Fibroblast of lung (primary cell): ENCODE measurements at regions not wholly inside any gene's neighbourhood (a gene's known extent, or its start where the extent isn't known, plus 50 kb on each side); places are given as distances from the start of the nearest gene placed in this dataset.

Source experiments
- DNase-seq, 2 donors: peaks; one replicate each; pipeline versions ENCODE4 v3.0.0 to v3.0.0-alpha.2; 2010; ENCODE audit warnings: low read depth in 2 of 2
- H2AFZ ChIP-seq: 2 replicates; pipeline ENCODE4 v1.5.1; 2012; ENCODE audit warnings: low read length, control low read depth, inconsistent platforms
- H3K27ac ChIP-seq: 2 replicates; pipeline ENCODE4 v1.5.1; 2011; ENCODE audit warnings: low read length, control low read depth; ENCODE audit not compliant: insufficient read depth
- H3K27me3 ChIP-seq: 2 replicates; pipeline ENCODE4 v1.5.1; 2011; ENCODE audit warnings: mild to moderate bottlenecking, low read length; ENCODE audit not compliant: control insufficient read depth, insufficient read depth
- H3K36me3 ChIP-seq: 2 replicates; pipeline ENCODE4 v1.5.1; 2011; ENCODE audit warnings: low read length; ENCODE audit not compliant: control insufficient read depth, insufficient read depth
- H3K4me1 ChIP-seq: 2 replicates; pipeline ENCODE4 v1.5.1; 2011; ENCODE audit warnings: low read length; ENCODE audit not compliant: control insufficient read depth, insufficient read depth; ENCODE audit errors: extremely low read depth
- H3K4me2 ChIP-seq: 2 replicates; pipeline ENCODE4 v1.5.1; 2011; ENCODE audit warnings: low read length, control low read depth; ENCODE audit not compliant: insufficient read depth; ENCODE audit errors: extremely low read depth
- H3K4me3 ChIP-seq, 4 experiments: fragments of 200-600 bp in 1 of 4; sonication (generic) in 1 of 4; replicated peaks in 1 of 4; 2 replicates each; pipeline ENCODE4 v1.5.1; 2011 to 2016; ENCODE audit warnings: low read length in 4 of 4, low read depth in 3 of 4, mild to moderate bottlenecking in 3 of 4, control low read depth in 2 of 4, inconsistent platforms in 1 of 4, mixed read lengths in 1 of 4; ENCODE audit not compliant: insufficient read depth in 1 of 4; ENCODE audit errors: control extremely low read depth in 1 of 4
- H3K79me2 ChIP-seq: 2 replicates; pipeline ENCODE4 v1.5.1; 2012; ENCODE audit warnings: mild to moderate bottlenecking, low read length, inconsistent platforms; ENCODE audit not compliant: control insufficient read depth, insufficient read depth
- H3K9ac ChIP-seq: 2 replicates; pipeline ENCODE4 v1.5.1; 2011; ENCODE audit warnings: mild to moderate bottlenecking, low read length, control low read depth; ENCODE audit not compliant: insufficient read depth
- H3K9me3 ChIP-seq: 2 replicates; pipeline ENCODE4 v1.5.1; 2012; ENCODE audit warnings: low read depth, low read length; ENCODE audit not compliant: control insufficient read depth, insufficient read depth
- H4K20me1 ChIP-seq: 2 replicates; pipeline ENCODE4 v1.5.1; 2011; ENCODE audit warnings: low read length; ENCODE audit not compliant: control insufficient read depth, insufficient read depth; ENCODE audit errors: extremely low read depth
- CTCF ChIP-seq, 2 donors: IDR thresholded peaks in 1 of 2; conservative IDR thresholded peaks in 1 of 2; 1 replicate in 1 of 2; 2 replicates in 1 of 2; pipeline ENCODE4 v1.5.1; 2011 to 2012; ENCODE audit warnings: low read length in 2 of 2, control low read depth in 1 of 2, inconsistent platforms in 1 of 2, low read depth in 1 of 2, mild to moderate bottlenecking in 1 of 2
- EZH2 ChIP-seq: IDR thresholded peaks from 2 replicates; pipeline ENCODE4 v1.5.1; 2012; ENCODE audit warnings: low read length, control low read depth, mild to moderate bottlenecking; ENCODE audit errors: missing control alignments

GRCh38 chr11:13905137-13905781, 57.3 kb upstream of the SPON1 start:
- Histone ChIP-seq H4K20me1 (no peaks in the 10 kb centered on the region), H3K36me3 (no peaks in the 10 kb centered on the region), H3K4me2 (no peak overlapping the region), H3K9me3 (no peaks in the 10 kb centered on the region), H3K4me1 (no peaks in the 10 kb centered on the region), H3K27ac (no peak overlapping the region), H3K79me2 (no peaks in the 10 kb centered on the region), H2AFZ (no peak overlapping the region), H3K9ac (no peak overlapping the region), H3K4me3 (no peak overlapping the region), H3K27me3 (no peaks in the 10 kb centered on the region)
- TF ChIP-seq EZH2 (no peak), CTCF (conservative IDR thresholded peaks at IDR 0.05 in 1 of 2, IDR thresholded peaks at IDR 0.05 in 1 of 2; ENCODE audit: low read depth in 1 of 2, low read length in 2 of 2) (no peak)
- no peak for DNase-seq

GRCh38 chr11:13907678-13908077, 54.8 kb upstream of the SPON1 start:
- no peak for DNase-seq
- H3K9me3 ChIP-seq: no peaks in the 10 kb centered on the region
- H4K20me1 ChIP-seq: no peaks in the 10 kb centered on the region
- TF ChIP-seq CTCF (conservative IDR thresholded peaks at IDR 0.05 in 1 of 2, IDR thresholded peaks at IDR 0.05 in 1 of 2; ENCODE audit: low read depth in 1 of 2, low read length in 2 of 2): no peak
- no peak for TF ChIP-seq EZH2
- no peaks in the 10 kb centered on the region for H3K27me3 ChIP-seq
- no peak overlapping the region for H3K4me3 ChIP-seq
- H2AFZ ChIP-seq: no peak overlapping the region
- H3K9ac ChIP-seq: no peak overlapping the region
- no peak overlapping the region for H3K4me2 ChIP-seq
- no peaks in the 10 kb centered on the region for H3K4me1 ChIP-seq
- H3K79me2 ChIP-seq: no peaks in the 10 kb centered on the region
- H3K36me3 ChIP-seq: no peaks in the 10 kb centered on the region
- H3K27ac ChIP-seq: no peak overlapping the region

- H3K4me3 ChIP-seq: no peak overlapping the region
- no peak for TF ChIP-seq EZH2
- no peak for TF ChIP-seq CTCF (conservative IDR thresholded peaks at IDR 0.05 in 1 of 2, IDR thresholded peaks at IDR 0.05 in 1 of 2; ENCODE audit: low read depth in 1 of 2, low read length in 2 of 2)
- H3K27ac ChIP-seq: no peak overlapping the region
- no peaks in the 10 kb centered on the region for H3K9me3 ChIP-seq
- H3K27me3 ChIP-seq: no peaks in the 10 kb centered on the region
- H3K79me2 ChIP-seq: no peaks in the 10 kb centered on the region
- no peaks in the 10 kb centered on the region for H4K20me1 ChIP-seq
- no peak for DNase-seq
- H3K36me3 ChIP-seq: no peaks in the 10 kb centered on the region
- H3K9ac ChIP-seq: no peak overlapping the region
- no peak overlapping the region for H2AFZ ChIP-seq
- no peaks in the 10 kb centered on the region for H3K4me1 ChIP-seq
- no peak overlapping the region for H3K4me2 ChIP-seq
Measured at GRCh38 chr11:13908535-13908934, 54.0 kb upstream of the SPON1 start.
